GM12878 (cell line): ENCODE measurements at regions not wholly inside any gene's neighbourhood (a gene's known extent, or its start where the extent isn't known, plus 50 kb on each side); places are given as distances from the start of the nearest gene placed in this dataset.

Experiments
- BMI1 ChIP-seq: fragments of 450-650 bp; IDR thresholded peaks from 2 replicates; pipeline ENCODE4 v1.6.1; 2016; ENCODE audit warnings: mild to moderate bottlenecking, moderate library complexity, borderline replicate concordance
- CEBPZ ChIP-seq: fragments of 150-350 bp; IDR thresholded peaks from 2 replicates; pipeline ENCODE4 v1.6.1; 2016; ENCODE audit warnings: low read depth, low read length
- HDAC2 ChIP-seq: fragments of 200-600 bp; sonication (generic); IDR thresholded peaks from 2 replicates; pipeline ENCODE4 v1.6.1; 2017
- MEF2A ChIP-seq: IDR thresholded peaks from 2 replicates; pipeline ENCODE4 v1.6.1; 2011; ENCODE audit warnings: low read depth, mild to moderate bottlenecking, low read length, moderate library complexity; ENCODE audit not compliant: insufficient read depth
- NFYA ChIP-seq: IDR thresholded peaks from 2 replicates; pipeline ENCODE4 v1.6.1; 2011; ENCODE audit warnings: low read depth, mild to moderate bottlenecking, low read length, improper control_type of control experiment, borderline replicate concordance
- NKRF ChIP-seq: fragments of 450-650 bp; conservative IDR thresholded peaks from 2 replicates; pipeline ENCODE4 v1.6.1; 2017; ENCODE audit warnings: mild to moderate bottlenecking, moderate library complexity
- NRF1 ChIP-seq: conservative IDR thresholded peaks from 2 replicates; pipeline ENCODE4 v1.6.1; 2011; ENCODE audit warnings: mild to moderate bottlenecking, low read depth, low read length, improper control_type of control experiment
- POLR2A ChIP-seq: IDR thresholded peaks from 2 replicates; pipeline ENCODE4 v1.6.1; 2011; ENCODE audit warnings: low read depth, mild to moderate bottlenecking, low read length
- RAD21 ChIP-seq: IDR thresholded peaks from 2 replicates; pipeline ENCODE4 v1.6.1; 2011; ENCODE audit warnings: mild to moderate bottlenecking, low read depth, low read length, moderate library complexity; ENCODE audit not compliant: insufficient read depth
- RBBP5 ChIP-seq: fragments of 200-600 bp; sonication (generic); conservative IDR thresholded peaks from 2 replicates; pipeline ENCODE4 v1.6.1; 2016
- SMAD5 ChIP-seq: IDR thresholded peaks from 2 replicates; pipeline ENCODE4 v1.6.1; 2016; ENCODE audit warnings: antibody characterized with exemption, low read depth
- STAT1 ChIP-seq: fragments of 450-650 bp; conservative IDR thresholded peaks from 2 replicates; pipeline ENCODE4 v1.6.1; 2014; ENCODE audit warnings: antibody characterized with exemption, mild to moderate bottlenecking
- TCF12 ChIP-seq: IDR thresholded peaks from 2 replicates; pipeline ENCODE4 v1.6.1; 2011; ENCODE audit warnings: low read depth, mild to moderate bottlenecking, low read length
- ZZZ3 ChIP-seq: IDR thresholded peaks from 2 replicates; pipeline ENCODE4 v1.6.1; 2011; ENCODE audit warnings: low read depth; ENCODE audit not compliant: control insufficient read depth, insufficient read length

GRCh38 chr2:142722569-142722968 is 154.9 kb upstream of the KYNU start (continued):
- TF ChIP-seq CEBPZ, result no peak
- no peak for TF ChIP-seq POLR2A
- TF ChIP-seq STAT1, result no peak
- TF ChIP-seq HDAC2, result no peak
- TF ChIP-seq BMI1, result no peak
- no peak for TF ChIP-seq NKRF
- TF ChIP-seq NFYA, result no peak
- no peak for TF ChIP-seq TCF12
- TF ChIP-seq ZZZ3, result no peak
- no peak for TF ChIP-seq RBBP5
- no peak for TF ChIP-seq NRF1
- TF ChIP-seq MEF2A, result no peak
- TF ChIP-seq SMAD5, result no peak
- no peak for TF ChIP-seq RAD21
